Hindlimb muscle (tissue), 1 donor: ENCODE measurements at regions not wholly inside any gene's neighbourhood (a gene's known extent, or its start where the extent isn't known, plus 50 kb on each side); places are given as distances from the start of the nearest gene placed in this dataset.

ENCODE experiments used
- DNase-seq: peaks from one replicate; pipeline ENCODE4 v3.0.0-alpha.2; 2013

DNA sequence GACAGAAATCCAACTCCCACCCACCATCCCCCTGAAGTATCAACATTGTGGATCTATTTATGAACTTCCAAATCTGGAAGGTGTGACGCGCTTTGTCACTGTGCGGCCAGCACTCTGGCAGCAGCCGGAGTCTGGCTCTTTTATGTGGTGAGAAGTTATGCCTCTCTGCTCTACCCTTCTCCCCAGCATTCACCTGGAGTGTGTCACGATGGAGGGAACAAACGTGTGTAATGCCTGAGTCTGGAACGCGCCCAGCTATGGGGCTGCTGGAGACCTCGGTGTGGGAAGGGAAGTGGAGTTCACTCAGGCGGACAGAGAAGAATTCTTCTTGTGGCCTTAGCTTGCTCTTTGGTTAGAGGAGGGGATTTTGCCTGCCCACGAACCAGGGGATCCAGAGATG lies 222.1 kb upstream of the RPL34 start:
- no peak for DNase-seq

GRCh38 chr4:108397850-108398249 lies 222.5 kb upstream of the RPL34 start:
- DNase-seq: no peak

- no peak for DNase-seq
Observed at GRCh38 chr4:108396900-108397497, 223.4 kb upstream of the RPL34 start.

GRCh38 chr4:108395786-108396185 lies 224.6 kb upstream of the RPL34 start:
- no peak for DNase-seq

DNA sequence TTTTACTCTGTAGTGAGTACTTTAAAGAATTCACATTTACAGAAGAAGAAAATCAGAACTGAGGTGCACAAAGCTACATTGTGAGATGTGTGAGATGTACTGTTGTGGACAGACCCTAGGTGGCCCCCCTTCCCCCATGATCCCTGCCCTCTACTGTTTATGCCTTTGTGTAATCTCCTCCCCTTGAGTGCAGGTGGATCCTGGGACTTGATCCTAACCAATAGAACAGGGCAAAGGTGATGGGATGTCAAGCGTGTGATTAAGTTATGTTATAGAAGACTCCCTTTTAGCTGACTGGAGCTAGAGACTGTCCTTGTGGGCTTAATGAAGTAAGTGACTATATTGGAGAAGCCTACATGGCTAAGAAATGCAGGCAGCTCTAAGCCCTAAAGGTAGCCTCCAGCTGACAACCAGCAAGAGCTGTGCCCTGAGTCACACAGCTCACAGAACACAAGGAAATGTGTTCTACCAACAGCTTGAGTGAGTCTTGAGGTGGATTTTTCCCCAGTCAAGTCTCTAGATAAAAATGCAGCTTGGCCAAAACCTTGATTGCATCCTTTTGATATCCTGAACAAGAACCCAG lies 225.2 kb upstream of the LEF1 start:
- no peak for DNase-seq

DNA sequence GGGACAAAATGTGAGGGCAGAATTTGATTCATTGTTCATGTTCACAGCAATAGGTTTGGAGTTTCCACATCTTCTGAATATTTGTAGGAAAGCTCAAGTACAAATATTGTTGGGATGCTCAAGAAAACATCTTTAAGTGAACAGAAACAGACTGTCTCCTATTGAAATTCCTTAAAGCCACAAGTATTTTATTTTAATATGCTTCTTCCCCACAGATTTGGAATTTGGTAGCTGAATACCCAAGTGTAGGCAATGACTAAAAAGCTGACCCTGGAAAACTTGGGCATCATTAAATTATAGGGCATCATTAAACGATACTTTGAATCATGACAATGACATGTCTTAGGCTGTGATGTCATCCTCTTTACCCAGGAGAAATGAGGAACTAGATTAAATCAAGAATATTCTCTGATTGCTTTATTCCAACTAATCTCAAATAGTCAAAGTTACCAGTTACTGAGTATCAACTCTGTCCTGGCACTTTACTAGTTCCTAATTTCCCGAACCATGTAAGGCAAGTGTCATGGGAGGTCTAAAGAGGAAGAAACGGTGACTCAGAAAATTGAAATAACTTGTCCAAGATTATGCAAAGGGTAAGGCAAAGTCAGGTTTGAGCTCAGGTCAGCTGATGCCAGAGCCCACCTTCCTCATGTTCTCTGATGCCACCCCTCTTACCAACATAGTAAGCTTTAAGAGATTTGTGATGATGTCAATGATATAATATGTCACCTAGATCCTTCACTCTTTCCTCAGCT lies 223.1 kb upstream of the LEF1 start:
- no peak for DNase-seq

DNA sequence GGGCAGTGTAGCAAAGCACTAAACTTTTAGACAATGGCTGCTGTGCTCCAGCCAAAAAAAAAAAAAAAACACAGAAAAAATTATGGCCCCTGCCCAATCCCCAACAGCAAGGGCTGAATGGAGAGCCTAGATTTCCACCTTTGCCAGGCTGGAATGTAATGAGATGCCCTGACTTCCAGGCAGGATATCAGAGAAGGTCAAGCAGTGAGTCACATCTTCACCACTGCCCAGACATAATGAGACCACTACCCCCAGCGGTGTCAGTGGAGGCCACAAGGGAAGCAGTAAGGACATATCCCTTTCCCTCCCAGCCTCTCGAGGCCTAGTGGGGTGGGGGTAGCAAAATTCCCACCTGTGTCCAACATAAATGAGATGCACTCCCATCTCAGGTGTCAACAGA lies 216.3 kb upstream of the LEF1 start:
- DNase-seq: no peak

- DNase-seq: no peak
Observed at GRCh38 chr4:108384544-108384943, 215.8 kb upstream of the LEF1 start.

DNA sequence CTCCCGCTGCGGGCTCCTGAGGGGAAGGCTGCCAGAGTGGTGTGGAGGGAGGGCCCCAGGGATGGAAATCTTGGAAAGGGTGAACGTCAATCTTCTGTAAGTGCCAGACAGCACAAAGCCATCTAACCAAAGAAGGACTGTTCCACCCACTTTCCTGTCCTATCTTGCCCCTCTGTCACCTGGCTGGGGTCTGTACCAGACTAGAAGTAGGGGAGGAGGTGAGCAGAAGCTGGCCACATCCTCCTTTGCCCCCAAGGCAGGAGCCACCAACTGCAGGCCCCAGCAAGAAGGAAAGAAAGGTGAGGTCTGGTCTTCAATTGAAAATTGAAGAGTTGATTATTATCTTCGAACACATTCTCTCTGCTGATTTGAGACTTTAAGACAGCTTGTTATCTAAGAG lies 214.4 kb upstream of the LEF1 start:
- no peak for DNase-seq

DNA sequence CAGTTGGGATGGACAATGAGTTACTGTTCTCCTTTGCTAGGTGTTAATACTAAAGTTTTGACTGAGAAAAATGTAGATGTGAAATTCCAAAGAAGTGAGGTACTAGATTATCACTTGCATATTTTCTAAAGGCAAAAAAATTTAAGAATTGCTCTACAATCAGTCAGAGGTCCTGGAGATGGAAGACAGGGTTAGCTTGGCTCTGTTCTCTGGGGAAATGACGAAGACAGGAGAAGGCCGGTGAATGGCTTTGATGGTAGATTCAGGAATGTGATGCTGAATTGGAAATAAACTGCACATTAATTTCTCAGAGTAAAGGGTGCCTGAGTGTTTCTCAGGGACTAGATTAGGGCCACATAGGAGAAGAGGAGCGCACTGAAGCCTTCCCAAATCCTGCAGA lies 214.0 kb upstream of the LEF1 start:
- DNase-seq: no peak

GRCh38 chr4:108378164-108378563 lies 209.4 kb upstream of the LEF1 start:
- DNase-seq: no peak

- DNase-seq: no peak
Observed at GRCh38 chr4:108377021-108377420, 208.3 kb upstream of the LEF1 start.

GRCh38 chr4:108375434-108375833 lies 206.7 kb upstream of the LEF1 start:
- no peak for DNase-seq

DNA sequence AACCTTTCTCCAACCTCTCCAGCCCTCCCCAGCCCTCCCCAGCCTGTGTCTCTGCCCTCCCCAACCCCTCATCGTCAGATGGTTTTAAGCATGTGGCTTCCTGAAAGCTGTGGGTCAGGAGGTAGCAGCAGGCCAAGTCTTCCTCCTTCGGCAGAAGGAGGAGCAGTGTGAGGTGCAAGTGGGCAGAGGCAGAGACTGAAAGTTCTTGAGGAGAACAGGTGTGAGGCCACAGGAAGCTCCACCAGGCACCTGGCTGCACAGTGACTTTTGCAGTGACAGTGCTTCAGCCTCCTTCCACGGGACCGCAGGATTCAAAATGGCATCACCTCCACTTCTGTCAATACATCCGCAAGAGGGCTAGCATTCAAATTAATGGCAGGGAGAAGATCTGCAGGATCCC lies 203.9 kb upstream of the LEF1 start:
- DNase-seq: no peak

- DNase-seq: no peak
Observed at GRCh38 chr4:108371282-108371681, 202.6 kb upstream of the LEF1 start.

GRCh38 chr4:108370291-108371141 lies 201.8 kb upstream of the LEF1 start:
- no peak for DNase-seq

- no peak for DNase-seq
Observed at GRCh38 chr4:108369035-108369655, 200.4 kb upstream of the LEF1 start.

- no peak for DNase-seq
Observed at GRCh38 chr4:108367751-108368150, 199.0 kb upstream of the LEF1 start.

DNA sequence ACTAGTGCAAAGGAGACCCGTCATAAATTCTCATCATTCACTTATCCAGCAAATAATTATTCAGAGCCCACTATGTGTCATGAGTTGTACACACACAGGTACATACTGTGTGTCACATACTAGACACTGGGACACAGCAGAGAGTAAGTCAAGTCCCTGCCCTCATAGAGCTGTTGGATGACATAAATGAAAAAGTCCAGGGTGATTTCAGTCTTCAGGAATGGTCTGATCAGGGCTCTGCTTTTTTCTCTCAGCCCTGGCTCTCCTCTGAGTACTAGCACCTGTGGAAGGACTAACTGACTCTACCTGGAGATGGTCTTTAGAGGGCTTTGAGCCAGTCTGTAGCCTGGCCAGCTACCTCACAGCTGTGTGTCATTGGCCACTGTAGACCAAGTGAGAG lies 198.0 kb upstream of the LEF1 start:
- DNase-seq: no peak

DNA sequence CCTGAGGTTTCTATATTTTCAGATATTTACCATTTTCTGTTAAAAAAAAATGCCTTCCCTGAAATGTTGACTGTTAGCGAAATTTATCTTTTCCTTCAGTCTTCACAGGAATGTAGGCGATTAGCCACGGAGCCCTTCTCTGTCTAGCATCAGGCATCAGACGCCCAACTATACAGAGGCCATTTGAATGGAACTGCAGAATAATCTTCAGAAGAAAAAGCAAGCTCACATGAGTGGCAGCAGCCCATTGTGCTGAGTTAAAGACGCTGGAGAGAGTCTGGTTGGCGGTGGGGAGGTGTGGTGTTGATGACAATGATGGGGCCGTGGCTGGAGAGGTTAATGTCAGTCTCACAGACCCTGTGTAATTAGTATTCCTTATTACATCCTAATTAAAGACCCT lies 196.8 kb upstream of the LEF1 start:
- no peak for DNase-seq

DNA sequence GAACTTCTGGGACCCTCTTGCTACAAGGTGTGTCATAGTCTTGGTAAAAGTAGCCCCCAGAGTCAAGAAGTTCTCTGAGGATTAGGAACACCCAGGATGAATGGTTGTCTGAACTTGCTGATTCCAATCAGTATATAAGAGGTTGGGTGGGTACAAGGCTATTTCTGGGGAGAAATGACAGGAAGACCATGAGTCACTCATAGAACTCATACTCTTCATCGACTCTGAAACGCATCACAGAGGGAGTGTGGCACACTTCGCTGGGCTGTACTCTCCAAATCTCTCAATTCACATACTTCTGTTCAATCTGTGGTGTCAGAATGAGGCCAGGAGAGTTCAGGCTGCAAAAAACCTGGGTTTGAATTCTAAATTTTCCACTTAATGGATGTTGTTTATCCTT lies 193.2 kb upstream of the LEF1 start:
- no peak for DNase-seq

- no peak for DNase-seq
Observed at GRCh38 chr4:108361446-108361820, 192.7 kb upstream of the LEF1 start.
